ENCODE measurements at regions not wholly inside any gene's neighbourhood (a gene's known extent, or its start where the extent isn't known, plus 50 kb on each side); places are given as distances from the start of the nearest gene placed in this dataset.

GRCh38 chr16:74232806-74233465, 63.7 kb upstream of the PSMD7 start:
- no peak for DNase-seq (ENCODE audit: low read depth in 1 of 2, low spot score in 1 of 2)

DNA sequence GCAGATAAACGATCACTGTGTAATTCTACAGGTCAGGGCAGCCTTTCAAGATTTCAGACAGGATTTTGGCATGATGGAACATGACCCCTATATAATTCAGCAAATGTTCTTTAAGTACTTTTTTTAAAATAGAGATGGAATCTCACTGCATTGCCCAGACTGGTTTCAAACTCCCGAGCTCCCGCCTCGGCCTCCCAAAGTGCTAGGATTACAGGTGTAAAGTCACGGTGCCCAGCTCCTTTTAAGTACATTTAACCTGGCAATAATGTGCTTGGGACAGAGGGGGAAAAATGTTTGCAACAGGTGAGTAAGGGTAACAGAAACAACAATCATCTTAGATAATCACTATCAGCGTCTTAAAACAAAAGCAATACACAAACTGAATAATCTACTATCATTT, 66.5 kb upstream of the PSMD7 start:
- no peak for DNase-seq (ENCODE audit: low read depth in 1 of 2, low spot score in 1 of 2)

GRCh38 chr16:74226338-74226954, 70.2 kb upstream of the PSMD7 start:
- DNase-seq (ENCODE audit: low read depth in 1 of 2, low spot score in 1 of 2), result no peak

DNA sequence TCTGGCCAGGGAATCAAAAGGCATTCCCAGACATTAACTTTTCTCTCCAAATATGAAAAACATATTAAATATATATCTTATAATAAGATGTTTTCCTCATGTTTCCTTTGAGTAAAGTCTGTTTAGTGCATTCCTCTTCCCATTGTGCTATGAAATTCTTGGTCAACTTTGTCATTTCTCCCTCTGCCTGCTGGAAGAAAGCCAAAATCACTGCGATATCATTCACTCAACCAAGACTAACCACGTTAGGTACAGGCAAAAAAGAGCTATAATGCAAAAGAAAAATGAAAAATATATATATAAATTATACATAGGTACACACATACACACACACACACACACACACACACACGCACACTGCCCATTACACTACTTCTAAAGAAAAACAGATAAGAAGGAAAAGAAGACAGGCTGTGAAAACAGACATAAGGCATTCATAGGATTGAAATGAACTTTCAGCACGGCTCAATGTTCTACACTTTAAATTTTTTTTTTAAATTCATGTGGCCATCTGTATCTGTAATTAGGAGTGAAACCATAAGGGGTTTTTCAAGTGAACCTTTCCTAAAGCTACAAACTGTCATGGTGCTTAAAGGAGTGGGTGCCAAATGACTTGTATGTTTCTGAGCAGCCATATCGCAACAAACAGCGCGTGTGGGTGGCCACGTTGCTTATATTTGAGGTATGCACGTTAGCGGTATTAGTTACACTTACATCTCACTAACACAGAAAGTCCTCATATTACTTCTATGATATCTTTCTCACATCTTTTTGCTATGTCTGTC, 71.6 kb upstream of the PSMD7 start:
- DNase-seq (ENCODE audit: low read depth in 1 of 2, low spot score in 1 of 2), result no peak

DNA sequence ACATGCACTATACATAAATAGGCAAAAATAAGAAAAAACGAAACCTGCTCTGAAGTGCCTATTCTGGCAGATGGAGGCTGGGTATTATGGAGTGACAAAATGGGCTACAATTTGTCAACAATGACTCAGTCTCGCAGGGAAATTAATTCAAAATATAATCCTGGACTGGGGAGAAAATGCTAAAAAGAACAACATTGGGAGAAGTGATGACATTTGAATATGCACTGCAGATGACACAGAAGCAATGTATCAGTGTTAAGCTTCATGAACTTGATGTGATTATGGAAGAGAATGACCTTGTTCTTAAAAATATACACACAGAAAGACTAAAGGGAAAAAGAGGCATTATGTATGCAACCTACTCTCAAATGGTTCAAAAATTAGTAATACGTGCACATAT, 74.8 kb upstream of the PSMD7 start:
- no peak for DNase-seq (ENCODE audit: low read depth in 1 of 2, low spot score in 1 of 2)

DNA sequence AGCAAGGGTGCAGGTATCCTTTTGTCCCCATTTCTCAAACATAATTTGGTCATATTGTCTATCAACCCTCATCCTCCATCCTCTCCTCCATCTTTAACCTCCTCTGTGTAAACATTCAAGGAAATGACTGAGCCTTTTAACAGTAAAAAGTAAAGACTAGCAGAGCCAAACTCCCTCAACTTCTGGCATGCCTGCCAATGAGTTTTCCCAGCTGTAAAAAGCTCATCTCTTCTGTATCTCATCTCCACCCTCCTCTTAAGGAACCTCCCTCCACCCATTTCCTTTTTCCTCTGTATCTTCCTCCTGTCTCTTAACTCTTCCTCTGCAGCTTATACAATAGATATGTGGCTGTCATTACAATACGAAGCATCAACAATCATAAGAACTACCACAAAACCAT, 76.9 kb upstream of the PSMD7 start:
- DNase-seq (ENCODE audit: low read depth in 1 of 2, low spot score in 1 of 2), result no peak

DNA sequence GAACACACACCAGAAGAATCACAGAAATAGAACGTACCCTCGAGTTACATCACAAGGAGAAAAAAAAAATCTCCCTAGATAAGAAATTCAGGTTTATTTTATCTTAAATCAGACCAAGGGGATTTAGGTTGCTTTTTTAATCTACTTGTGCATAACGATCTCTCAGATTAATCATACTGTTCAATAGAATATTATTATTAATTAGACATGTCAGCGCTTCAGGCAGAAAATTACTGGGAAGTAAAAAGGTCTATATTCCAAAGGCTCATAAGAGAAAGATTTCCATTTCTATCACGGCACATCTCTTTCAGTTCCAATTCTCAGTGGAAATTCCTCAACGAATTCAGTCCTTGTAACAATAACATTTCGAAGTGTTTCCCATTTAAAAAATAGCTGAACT, 77.7 kb upstream of the PSMD7 start:
- DNase-seq (ENCODE audit: low read depth in 1 of 2, low spot score in 1 of 2), result no peak

DNA sequence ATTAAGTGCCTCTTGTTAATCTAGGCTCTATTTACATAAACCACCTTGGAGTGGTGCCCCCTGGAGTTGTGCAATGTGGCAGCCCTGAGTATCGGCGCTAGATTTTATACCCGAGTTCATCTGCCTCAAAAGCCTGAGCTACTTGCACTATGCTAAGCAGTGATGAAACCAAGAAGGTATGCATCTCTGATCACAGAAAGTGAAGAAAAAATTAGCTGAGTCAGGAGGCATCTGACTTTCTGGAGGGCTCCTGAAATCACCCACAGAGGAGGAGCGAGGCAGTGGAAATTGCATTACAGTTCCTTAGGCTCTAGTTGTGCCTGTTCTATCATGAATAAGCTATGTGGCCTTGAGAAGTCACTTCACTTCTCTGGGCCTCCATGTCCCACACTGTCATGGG, 80.3 kb upstream of the PSMD7 start:
- no peak for DNase-seq (ENCODE audit: low read depth in 1 of 2, low spot score in 1 of 2)

GRCh38 chr16:74215249-74215648, 81.4 kb upstream of the PSMD7 start:
- DNase-seq (ENCODE audit: low read depth in 1 of 2, low spot score in 1 of 2), result no peak

DNA sequence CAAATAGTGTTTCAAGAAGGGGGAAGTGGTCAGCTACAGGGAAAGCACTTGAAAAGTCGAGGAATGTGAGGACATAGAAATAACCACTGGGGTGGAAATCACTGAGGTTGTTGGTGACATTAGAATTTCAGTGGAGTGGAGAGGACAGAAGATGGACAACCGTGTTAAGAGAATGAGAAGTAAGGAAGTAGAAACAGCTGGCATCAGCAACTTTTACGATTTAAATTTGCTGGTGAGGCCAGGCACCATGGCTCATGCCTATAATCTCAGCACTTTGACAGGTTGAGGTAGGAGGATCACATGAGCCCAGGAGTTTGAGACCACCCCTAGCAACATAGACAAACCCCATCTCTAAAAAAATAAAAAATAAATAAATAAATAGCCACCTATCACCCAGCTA, 83.2 kb upstream of the PSMD7 start:
- no peak for DNase-seq (ENCODE audit: low read depth in 1 of 2, low spot score in 1 of 2)

DNA sequence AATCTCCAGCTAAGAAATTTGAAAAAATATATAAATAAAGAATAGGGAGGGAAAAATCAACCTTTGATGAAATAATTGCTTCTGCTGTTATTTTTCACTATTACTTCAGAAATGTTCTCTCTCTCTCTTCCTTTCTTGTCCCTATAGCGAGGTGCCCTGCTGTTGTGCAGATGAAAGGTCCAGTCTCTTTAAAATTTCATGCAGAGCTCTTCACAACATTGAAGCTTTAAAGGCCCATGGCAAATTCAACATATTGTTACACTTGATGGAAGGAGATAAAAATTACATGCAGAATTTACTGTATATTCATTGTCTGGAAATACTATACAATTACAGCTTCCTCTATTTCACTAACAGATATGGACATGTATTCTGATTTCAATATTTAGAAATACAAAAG, 86.4 kb upstream of the PSMD7 start:
- no peak for DNase-seq (ENCODE audit: low read depth in 1 of 2, low spot score in 1 of 2)

DNA sequence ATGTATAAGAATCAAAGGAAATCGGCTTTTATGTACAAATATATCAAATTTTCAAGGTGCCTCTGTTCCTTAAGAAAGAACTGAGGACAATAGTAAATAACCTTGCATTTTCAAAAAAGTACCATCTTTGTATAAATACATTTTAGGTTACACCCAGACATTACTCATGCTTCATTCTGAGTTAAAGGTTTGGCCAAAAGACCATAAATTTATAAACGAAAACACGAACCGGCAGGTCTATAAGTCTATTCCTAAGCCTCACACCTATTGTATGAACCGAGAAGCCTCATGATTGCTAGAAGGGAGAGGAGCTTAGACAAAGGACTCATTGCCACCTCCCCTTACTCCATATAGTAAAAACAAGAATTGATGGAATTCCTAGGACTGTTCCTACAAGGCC, 94.6 kb upstream of the PSMD7 start:
- DNase-seq (ENCODE audit: low read depth in 1 of 2, low spot score in 1 of 2), result no peak

GRCh38 chr16:74201576-74201975, 95.0 kb upstream of the PSMD7 start:
- no peak for DNase-seq (ENCODE audit: low read depth in 1 of 2, low spot score in 1 of 2)

DNA sequence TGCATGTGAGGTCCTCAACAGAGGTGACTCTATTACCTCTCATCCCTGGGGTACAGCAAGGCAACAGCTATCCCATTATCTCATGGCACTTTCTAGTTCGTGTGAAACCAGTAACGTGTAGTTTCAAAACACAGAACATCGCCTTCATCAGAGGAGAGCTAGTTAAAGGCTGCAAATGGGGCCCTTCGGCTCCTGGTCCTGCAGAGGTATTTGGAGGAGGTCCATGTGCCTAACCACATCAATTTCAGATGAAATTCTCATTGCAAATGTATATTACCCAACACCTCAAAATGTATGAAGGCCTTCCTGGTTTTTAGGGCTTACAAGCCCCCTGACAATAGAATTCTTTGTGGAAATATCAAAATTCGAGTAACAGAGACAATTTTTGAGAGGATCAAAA, 95.7 kb upstream of the PSMD7 start:
- no peak for DNase-seq (ENCODE audit: low read depth in 1 of 2, low spot score in 1 of 2)

GRCh38 chr16:74199842-74200124, 96.8 kb upstream of the PSMD7 start:
- DNase-seq (ENCODE audit: low read depth in 1 of 2, low spot score in 1 of 2), result no peak

GRCh38 chr16:74199066-74199841, 97.4 kb upstream of the PSMD7 start:
- no peak for DNase-seq (ENCODE audit: low read depth in 1 of 2, low spot score in 1 of 2)

GRCh38 chr16:74192281-74192797, 104.3 kb upstream of the PSMD7 start:
- no peak for DNase-seq (ENCODE audit: low read depth in 1 of 2, low spot score in 1 of 2)

DNA sequence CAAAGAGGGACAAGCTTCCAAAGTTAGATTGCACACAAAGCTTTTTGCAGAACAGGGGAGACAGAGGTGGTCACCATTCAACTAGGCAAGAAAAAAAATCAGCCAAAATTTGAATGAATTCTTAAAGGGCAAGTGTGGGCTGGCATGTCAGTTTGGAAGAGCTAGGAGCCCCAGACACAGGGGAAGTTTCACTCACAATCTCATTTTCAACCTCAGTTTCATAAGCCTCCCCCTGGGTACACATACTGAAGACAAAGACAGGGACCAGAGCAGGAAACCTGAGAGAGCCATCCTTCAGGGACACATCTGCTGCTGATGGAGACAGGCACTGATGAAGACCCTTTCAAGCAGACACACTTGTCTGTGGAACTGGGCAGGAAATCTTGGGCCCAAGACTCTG, 106.3 kb upstream of the PSMD7 start:
- no peak for DNase-seq (ENCODE audit: low read depth in 1 of 2, low spot score in 1 of 2)

- DNase-seq (ENCODE audit: low read depth in 1 of 2, low spot score in 1 of 2), result no peak
Measured at GRCh38 chr16:74188856-74189255, 107.8 kb upstream of the PSMD7 start.

- DNase-seq (ENCODE audit: low read depth in 1 of 2, low spot score in 1 of 2), result no peak
Measured at GRCh38 chr16:74186561-74186971, 110.0 kb upstream of the PSMD7 start.

DNA sequence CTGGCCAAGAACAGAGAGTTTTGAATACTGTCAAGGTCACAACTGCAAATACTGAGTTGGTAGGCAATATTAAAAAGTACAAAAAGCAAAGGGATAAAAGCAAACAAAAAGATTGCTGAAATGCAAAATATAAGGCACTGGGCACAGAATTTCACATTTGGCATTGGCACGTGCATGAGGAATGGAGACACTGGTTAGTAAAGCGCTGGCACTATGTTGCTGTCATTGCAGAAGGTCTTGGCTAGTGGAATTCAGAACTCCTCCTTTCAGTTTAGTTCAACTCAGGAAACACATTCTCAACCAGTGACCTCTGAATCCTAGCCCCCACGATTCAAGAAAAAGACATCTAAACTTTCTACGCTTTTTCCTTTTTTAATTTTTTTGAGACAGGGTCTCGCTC, 111.8 kb upstream of the PSMD7 start:
- no peak for DNase-seq (ENCODE audit: low read depth in 1 of 2, low spot score in 1 of 2)

Measured in activated CD4-positive, alpha-beta T cell treated with anti-CD3 and anti-CD28 coated beads, Interleukin-2, amount 50 U/mL, for 24 hours (primary cell).